Neuronal stem cell (in vitro differentiated cells): ENCODE measurements at regions not wholly inside any gene's neighbourhood (a gene's known extent, or its start where the extent isn't known, plus 50 kb on each side); places are given as distances from the start of the nearest gene placed in this dataset.

Source experiments
- DNase-seq: peaks from one replicate; pipeline ENCODE4 v3.0.0-alpha.2; 2013; ENCODE audit warnings: low spot score
- H2AFZ ChIP-seq: one replicate; pipeline ENCODE4 v1.6.1; 2013; ENCODE audit warnings: mild to moderate bottlenecking, low read length, inconsistent platforms
- H2AK5ac ChIP-seq: 2 replicates; pipeline ENCODE4 v1.6.1; 2013; ENCODE audit warnings: low read depth, mild to moderate bottlenecking, inconsistent platforms, low read length, moderate library complexity, mixed read lengths
- H2BK120ac ChIP-seq: 2 replicates; pipeline ENCODE4 v1.6.1; 2013; ENCODE audit warnings: low read depth, mild to moderate bottlenecking, inconsistent platforms, low read length, moderate library complexity, mixed read lengths
- H2BK12ac ChIP-seq: one replicate; pipeline ENCODE4 v1.6.1; 2013; ENCODE audit warnings: low read length, inconsistent platforms
- H2BK15ac ChIP-seq: 2 replicates; pipeline ENCODE4 v1.6.1; 2013; ENCODE audit warnings: mild to moderate bottlenecking, low read length, inconsistent platforms, mixed read lengths
- H2BK5ac ChIP-seq: one replicate; pipeline ENCODE4 v1.6.1; 2013; ENCODE audit warnings: inconsistent platforms, mild to moderate bottlenecking, low read length, moderate library complexity
- H3K14ac ChIP-seq: one replicate; pipeline ENCODE4 v1.6.1; 2013; ENCODE audit warnings: low read length, inconsistent platforms
- H3K18ac ChIP-seq: 2 replicates; pipeline ENCODE4 v1.6.1; 2013; ENCODE audit warnings: low read length, inconsistent platforms
- H3K23ac ChIP-seq: 2 replicates; pipeline ENCODE4 v1.6.1; 2013; ENCODE audit warnings: low read depth, mild to moderate bottlenecking, mixed read lengths, low read length, inconsistent platforms; ENCODE audit not compliant: poor library complexity
- H3K27ac ChIP-seq: replicated peaks from 3 replicates; pipeline ENCODE4 v1.5.1; 2013; ENCODE audit warnings: low read length, inconsistent platforms
- H3K27me3 ChIP-seq, 3 experiments: 2 replicates each; pipeline ENCODE4 v1.6.1; 2013; ENCODE audit warnings: low read length in 3 of 3, mild to moderate bottlenecking in 2 of 3, inconsistent platforms in 1 of 3, low read depth in 1 of 3, mixed read lengths in 1 of 3, moderate library complexity in 1 of 3; ENCODE audit not compliant: control insufficient read depth in 3 of 3, insufficient read depth in 3 of 3
- H3K36me3 ChIP-seq, 2 donors: replicated peaks in 1 of 2; 2 replicates each; pipeline ENCODE4 v1.6.1; 2013; ENCODE audit warnings: low read length in 2 of 2; ENCODE audit not compliant: control insufficient read depth in 2 of 2, insufficient read depth in 2 of 2
- H3K4ac ChIP-seq: 2 replicates; pipeline ENCODE4 v1.6.1; 2013; ENCODE audit warnings: inconsistent platforms, mild to moderate bottlenecking, low read length, moderate library complexity
- H3K4me1 ChIP-seq, 2 donors: 1 replicate in 1 of 2; 2 replicates in 1 of 2; pipeline ENCODE4 v1.6.1; 2013; ENCODE audit warnings: low read length in 2 of 2, low read depth in 1 of 2; ENCODE audit not compliant: control insufficient read depth in 2 of 2, insufficient read depth in 1 of 2
- H3K4me2 ChIP-seq: one replicate; pipeline ENCODE4 v1.6.1; 2013; ENCODE audit warnings: mild to moderate bottlenecking, low read length, inconsistent platforms; ENCODE audit not compliant: insufficient read depth, poor library complexity, severe bottlenecking
- H3K4me3 ChIP-seq, 2 donors: 2 replicates each; pipeline ENCODE4 v1.5.1; 2013; ENCODE audit warnings: low read length in 2 of 2, mild to moderate bottlenecking in 2 of 2, inconsistent platforms in 1 of 2, moderate library complexity in 1 of 2
- H3K79me1 ChIP-seq: one replicate; pipeline ENCODE4 v1.6.1; 2013; ENCODE audit warnings: low read depth, mild to moderate bottlenecking, inconsistent platforms, low read length, moderate library complexity
- H3K9ac ChIP-seq: one replicate; pipeline ENCODE4 v1.6.1; 2013; ENCODE audit warnings: mild to moderate bottlenecking, low read depth, low read length, inconsistent platforms; ENCODE audit not compliant: poor library complexity
- H3K9me3 ChIP-seq, 2 donors: replicated peaks in 1 of 2; 2 replicates each; pipeline versions ENCODE3 to v1.6.1; 2013; ENCODE audit warnings: low read length in 2 of 2, mild to moderate bottlenecking in 2 of 2, inconsistent platforms in 1 of 2, low read depth in 1 of 2, mixed read lengths in 1 of 2, moderate library complexity in 1 of 2; ENCODE audit not compliant: control insufficient read depth in 2 of 2, insufficient read depth in 1 of 2
- H4K8ac ChIP-seq: one replicate; pipeline ENCODE4 v1.6.1; 2013; ENCODE audit warnings: low read depth, mild to moderate bottlenecking, inconsistent platforms, low read length, moderate library complexity
- H4K91ac ChIP-seq: one replicate; pipeline ENCODE4 v1.6.1; 2013; ENCODE audit warnings: low read length, low read depth, mild to moderate bottlenecking, inconsistent platforms; ENCODE audit not compliant: poor library complexity
- WGBS, 2 donors: extraction: QIAGEN DNeasy Blood & Tissue Kit; methylation state at CpG; one replicate each; pipeline ENCODE4 v1.1.7; 2013; ENCODE audit warnings: missing lambda C conversion rate in 2 of 2, mixed read lengths in 1 of 2; ENCODE audit not compliant: insufficient read length in 2 of 2, insufficient replicate concordance in 1 of 2; ENCODE audit errors: extremely low coverage in 2 of 2; 5-methylcytosine and 5-hydroxymethylcytosine counted together

DNA sequence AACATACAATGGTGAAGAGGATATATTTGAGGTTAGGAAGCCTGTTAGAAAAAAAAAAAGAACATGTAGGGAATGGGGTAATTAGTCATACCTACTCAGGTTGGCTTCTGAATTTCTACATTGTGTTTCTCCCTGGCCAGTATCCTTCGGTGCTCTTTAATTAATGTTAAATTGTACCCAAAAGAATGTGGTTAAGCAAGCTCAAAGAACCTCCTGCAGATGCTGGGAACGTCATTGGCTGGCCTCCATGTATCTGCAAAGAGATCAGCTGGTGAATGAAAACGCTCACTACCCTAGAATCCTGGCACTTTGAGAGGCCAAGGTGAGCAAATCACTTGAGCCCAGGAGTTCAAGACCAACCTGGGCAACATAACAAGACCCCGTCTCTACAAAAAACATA, 942.3 kb upstream of the PRKX start:
- H3K27ac ChIP-seq: no peak overlapping the region
- H3K4me3 ChIP-seq: no peak overlapping the region
- H2BK15ac ChIP-seq: no peak overlapping the region
- no peak for DNase-seq
- no peak overlapping the region for H2AK5ac ChIP-seq
- H2AFZ ChIP-seq: no peak overlapping the region
- no peak overlapping the region for H3K4me2 ChIP-seq
- no peak overlapping the region for H3K18ac ChIP-seq
- no peak overlapping the region for H3K23ac ChIP-seq
- H3K27me3 ChIP-seq: no peaks in the 10 kb centered on the region
- no peak overlapping the region for H2BK12ac ChIP-seq
- H3K4ac ChIP-seq: no peak overlapping the region
- H3K36me3 ChIP-seq: no peaks in the 10 kb centered on the region
- H2BK5ac ChIP-seq: no peak overlapping the region
- no peak overlapping the region for H3K9ac ChIP-seq
- H3K14ac ChIP-seq: no peak overlapping the region
- no peak overlapping the region for H4K91ac ChIP-seq
- no peak overlapping the region for H2BK120ac ChIP-seq
- peaks cover 0 to 6% of the 10 kb centered on the region in 2 donors for H3K9me3 ChIP-seq
- no peak overlapping the region for H4K8ac ChIP-seq
- no peaks in the 10 kb centered on the region for H3K4me1 ChIP-seq
- no CpG with 5 or more reads among the region's 4 CpGs for WGBS, 2 donors
- no peaks in the 10 kb centered on the region for H3K79me1 ChIP-seq

DNA sequence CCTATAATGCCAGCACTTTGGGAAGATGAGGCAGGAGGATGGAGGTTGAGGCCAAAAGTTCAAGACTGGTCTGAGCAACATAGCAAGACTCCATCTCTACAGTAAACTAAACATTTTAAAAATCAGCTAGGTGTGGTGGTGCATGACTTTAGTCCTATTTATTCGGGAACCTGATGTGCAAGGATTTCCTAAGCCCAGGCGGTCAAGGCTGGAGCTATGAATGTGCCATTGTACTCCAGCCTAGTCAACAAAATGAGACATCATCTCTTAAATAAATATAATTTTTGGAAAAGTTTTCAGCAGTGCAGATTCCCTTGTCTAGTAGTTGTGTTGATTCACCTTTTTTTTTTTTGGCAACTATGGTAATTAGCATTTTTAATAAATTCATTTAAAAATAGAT, 928.7 kb upstream of the PRKX start:
- Histone ChIP-seq H3K4ac (no peak overlapping the region), H3K18ac (no peak overlapping the region), H3K23ac (no peak overlapping the region), H3K9ac (no peak overlapping the region), H3K36me3 (no peaks in the 10 kb centered on the region), H2AFZ (no peak overlapping the region), H2BK120ac (no peak overlapping the region), H3K27ac (no peak overlapping the region), H4K8ac (no peak overlapping the region), H2BK5ac (no peak overlapping the region), H2BK12ac (no peak overlapping the region), H3K79me1 (no peaks in the 10 kb centered on the region), H2AK5ac (no peak overlapping the region), H3K14ac (no peak overlapping the region), H3K4me2 (no peak overlapping the region), H2BK15ac (no peak overlapping the region), H3K27me3 (no peaks in the 10 kb centered on the region), H3K9me3 (peaks cover 0 to 4% of the 10 kb centered on the region in 2 donors), H3K4me3 (no peak overlapping the region), H3K4me1 (no peaks in the 10 kb centered on the region), H4K91ac (no peak overlapping the region)
- no CpG with 5 or more reads among the region's 2 CpGs for WGBS, 2 donors
- no peak for DNase-seq

DNA sequence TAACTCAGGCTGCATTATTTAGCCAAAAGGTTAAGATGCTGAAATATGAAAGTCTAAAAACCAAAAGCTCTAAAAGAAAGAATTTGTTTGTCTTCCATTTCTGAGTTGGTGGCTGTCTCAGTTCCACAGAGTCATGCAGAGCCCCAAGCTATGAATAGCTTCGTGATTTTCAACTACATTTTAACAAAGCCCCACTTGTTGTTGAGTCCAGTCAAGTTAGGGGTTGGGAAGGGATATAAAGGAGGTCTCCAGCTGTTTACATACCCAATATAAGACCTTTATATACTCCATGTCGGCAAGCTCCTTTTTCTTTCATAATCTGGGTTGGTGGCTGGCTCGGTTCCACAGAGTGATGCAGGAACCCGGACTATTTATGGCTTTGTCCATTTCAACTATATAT, 924.6 kb upstream of the PRKX start:
- no peak overlapping the region for H2BK120ac ChIP-seq
- H3K27me3 ChIP-seq: no peaks in the 10 kb centered on the region
- no peak overlapping the region for H3K23ac ChIP-seq
- H3K18ac ChIP-seq: no peak overlapping the region
- H3K4me1 ChIP-seq: no peaks in the 10 kb centered on the region
- no peak overlapping the region for H3K4me3 ChIP-seq
- H3K36me3 ChIP-seq: no peaks in the 10 kb centered on the region
- no peak overlapping the region for H2BK12ac ChIP-seq
- H3K4me2 ChIP-seq: no peak overlapping the region
- H2AK5ac ChIP-seq: no peak overlapping the region
- no peak overlapping the region for H4K91ac ChIP-seq
- WGBS, 2 donors: no CpG with 5 or more reads among the region's 4 CpGs
- H4K8ac ChIP-seq: no peak overlapping the region
- H3K9me3 ChIP-seq: peaks cover 0 to 4% of the 10 kb centered on the region in 2 donors
- H3K4ac ChIP-seq: no peak overlapping the region
- H2BK5ac ChIP-seq: no peak overlapping the region
- H3K9ac ChIP-seq: no peak overlapping the region
- no peak overlapping the region for H3K14ac ChIP-seq
- H2AFZ ChIP-seq: no peak overlapping the region
- DNase-seq: no peak
- H3K79me1 ChIP-seq: no peaks in the 10 kb centered on the region
- H3K27ac ChIP-seq: no peak overlapping the region
- H2BK15ac ChIP-seq: no peak overlapping the region

DNA sequence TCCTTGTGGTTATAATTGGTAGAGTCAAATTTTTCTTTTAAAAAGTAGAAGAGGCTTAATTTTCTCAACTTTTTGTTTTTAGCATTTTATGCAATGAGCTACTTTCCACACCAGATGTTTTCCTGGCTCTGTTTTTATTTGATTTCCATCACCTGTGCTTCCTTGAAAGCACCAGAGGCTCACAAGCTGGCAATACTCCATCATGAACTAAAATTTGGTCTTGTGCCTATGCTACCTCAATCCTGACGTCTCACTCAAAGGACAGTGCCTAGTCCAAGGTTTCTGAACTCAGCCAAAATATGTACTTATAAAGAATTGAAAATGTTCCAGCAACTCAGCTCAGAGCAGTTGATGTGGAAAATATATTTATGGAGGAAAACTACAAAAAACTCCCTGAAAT, 914.0 kb upstream of the PRKX start:
- Histone ChIP-seq H3K23ac (no peak overlapping the region), H3K4me3 (no peak overlapping the region), H3K9me3 (no peaks in the 10 kb centered on the region), H3K14ac (no peak overlapping the region), H3K27ac (no peak overlapping the region), H3K79me1 (no peaks in the 10 kb centered on the region), H2BK12ac (no peak overlapping the region), H2AK5ac (no peak overlapping the region), H3K18ac (no peak overlapping the region), H3K27me3 (no peaks in the 10 kb centered on the region), H2BK5ac (no peak overlapping the region), H3K4me1 (no peaks in the 10 kb centered on the region), H3K4ac (no peak overlapping the region), H3K36me3 (no peaks in the 10 kb centered on the region), H2AFZ (no peak overlapping the region), H2BK15ac (no peak overlapping the region), H2BK120ac (no peak overlapping the region), H4K8ac (no peak overlapping the region), H3K4me2 (no peak overlapping the region), H3K9ac (no peak overlapping the region), H4K91ac (no peak overlapping the region)
- no CpG with 5 or more reads among the region's 1 CpG for WGBS, 2 donors
- no peak for DNase-seq
